HFFc6 (cell line): ENCODE measurements at regions not wholly inside any gene's neighbourhood (a gene's known extent, or its start where the extent isn't known, plus 50 kb on each side); places are given as distances from the start of the nearest gene placed in this dataset.

ENCODE experiments used
- DNase-seq: peaks from one replicate; pipeline ENCODE4 v3.0.0-alpha.2; 2018
- H3K27ac Mint-ChIP-seq: 2 replicates; pipeline ENCODE4 v1.8.0; 2020; ENCODE audit warnings: mild to moderate bottlenecking, mixed read lengths
- H3K27me3 Mint-ChIP-seq: 2 replicates; pipeline ENCODE4 v1.8.0; 2021; ENCODE audit warnings: mild to moderate bottlenecking, moderate library complexity, mixed read lengths; ENCODE audit not compliant: insufficient read depth
- H3K36me3 Mint-ChIP-seq: 2 replicates; pipeline ENCODE4 v1.8.0; 2021; ENCODE audit warnings: low read depth, mixed read lengths
- H3K4me1 Mint-ChIP-seq: 2 replicates; pipeline ENCODE4 v1.8.0; 2020; ENCODE audit warnings: low read depth, mixed read lengths
- H3K4me3 Mint-ChIP-seq: 2 replicates; pipeline ENCODE4 v1.8.0; 2020; ENCODE audit warnings: mild to moderate bottlenecking, moderate library complexity, mixed read lengths
- H3K9me3 Mint-ChIP-seq: 2 replicates; pipeline ENCODE4 v1.8.0; 2020; ENCODE audit warnings: mild to moderate bottlenecking, mixed read lengths
- CTCF ChIP-seq: fragments of 200-600 bp; sonication (generic); IDR thresholded peaks from 2 replicates; pipeline ENCODE4 v1.5.0; 2021; ENCODE audit warnings: antibody characterized with exemption, mild to moderate bottlenecking

GRCh38 chr5:75002271-75002670, 50.1 kb downstream of the GCNT4 start:
- DNase-seq, result no peak
- Mint-ChIP-seq H3K36me3 (peaks cover 13% of the 10 kb centered on the region), H3K9me3 (peaks cover 16% of the 10 kb centered on the region), H3K27me3 (no peaks in the 10 kb centered on the region; the same call in 1 of the 2 replicates), H3K4me1 (peaks cover 7% of the 10 kb centered on the region), H3K27ac (no peak overlapping the region), H3K4me3 (no peak overlapping the region)
- no peak for TF ChIP-seq CTCF

- DNase-seq, result no peak
- Mint-ChIP-seq H3K36me3 (no peaks in the 10 kb centered on the region), H3K27me3 (peaks cover 4% of the 10 kb centered on the region), H3K27ac (no peak overlapping the region), H3K9me3 (no peaks in the 10 kb centered on the region; the same call in 1 of the 2 replicates), H3K4me3 (no peak overlapping the region), H3K4me1 (no peaks in the 10 kb centered on the region)
- TF ChIP-seq CTCF, result no peak
These were observed 56.4 kb downstream of the GCNT4 start for GRCh38 chr5:74995926-74996325.

GRCh38 chr5:74994826-74995225, 57.5 kb downstream of the GCNT4 start:
- DNase-seq, result no peak
- H3K4me3 Mint-ChIP-seq, result no peak overlapping the region
- H3K4me1 Mint-ChIP-seq, result no peaks in the 10 kb centered on the region
- no peak for TF ChIP-seq CTCF
- H3K27ac Mint-ChIP-seq, result no peak overlapping the region
- H3K9me3 Mint-ChIP-seq, result no peaks in the 10 kb centered on the region; the same call in 1 of the 2 replicates
- H3K36me3 Mint-ChIP-seq, result no peaks in the 10 kb centered on the region
- H3K27me3 Mint-ChIP-seq, result peaks cover 4% of the 10 kb centered on the region

- H3K36me3 Mint-ChIP-seq, result no peaks in the 10 kb centered on the region
- H3K9me3 Mint-ChIP-seq, result no peaks in the 10 kb centered on the region; the same call in 1 of the 2 replicates
- H3K4me3 Mint-ChIP-seq, result no peak overlapping the region
- no peak overlapping the region for H3K27ac Mint-ChIP-seq
- DNase-seq, result no peak
- no peaks in the 10 kb centered on the region for H3K4me1 Mint-ChIP-seq
- peaks cover 4% of the 10 kb centered on the region for H3K27me3 Mint-ChIP-seq
- no peak for TF ChIP-seq CTCF
These were observed 58.6 kb downstream of the GCNT4 start for GRCh38 chr5:74993743-74994142.

GRCh38 chr5:74992791-74993190, 59.6 kb downstream of the GCNT4 start:
- DNase-seq, result no peak
- no peak for TF ChIP-seq CTCF
- peaks cover 4% of the 10 kb centered on the region for H3K27me3 Mint-ChIP-seq
- H3K36me3 Mint-ChIP-seq, result no peaks in the 10 kb centered on the region
- no peak overlapping the region for H3K27ac Mint-ChIP-seq
- no peaks in the 10 kb centered on the region for H3K4me1 Mint-ChIP-seq
- H3K4me3 Mint-ChIP-seq, result no peak overlapping the region
- H3K9me3 Mint-ChIP-seq, result peaks cover 3% of the 10 kb centered on the region; the same call in 1 of the 2 replicates

GRCh38 chr5:74991522-74991921, 60.8 kb downstream of the GCNT4 start:
- DNase-seq, result no peak
- H3K4me3 Mint-ChIP-seq, result no peak overlapping the region
- no peak overlapping the region for H3K27ac Mint-ChIP-seq
- H3K36me3 Mint-ChIP-seq, result no peaks in the 10 kb centered on the region
- peaks cover 3% of the 10 kb centered on the region; the same call in 1 of the 2 replicates for H3K9me3 Mint-ChIP-seq
- H3K4me1 Mint-ChIP-seq, result no peaks in the 10 kb centered on the region
- TF ChIP-seq CTCF, result no peak
- H3K27me3 Mint-ChIP-seq, result peaks cover 4% of the 10 kb centered on the region
